ENCODE measurements at regions not wholly inside any gene's neighbourhood (a gene's known extent, or its start where the extent isn't known, plus 50 kb on each side); places are given as distances from the start of the nearest gene placed in this dataset.

DNA sequence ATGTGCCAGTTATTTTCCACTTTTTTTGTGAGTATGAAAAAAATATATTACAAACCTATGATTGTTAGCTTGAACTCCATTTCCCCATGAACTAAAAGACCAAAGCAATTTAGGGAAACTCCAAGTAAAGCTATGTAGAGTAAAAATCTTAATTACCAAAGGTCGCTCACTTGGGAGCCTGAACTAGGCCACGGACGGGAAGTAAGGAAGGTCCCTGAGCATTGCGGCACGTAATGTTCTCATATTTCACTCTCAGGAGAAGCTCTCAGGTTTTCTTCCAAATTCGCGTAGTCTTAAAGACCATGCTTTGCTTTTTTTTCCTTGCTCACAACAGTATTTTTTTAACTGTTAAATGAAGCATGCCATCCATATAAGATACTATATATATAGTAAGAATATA, 215.3 kb upstream of the RARB start:
- TF ChIP-seq, protein P1, sequence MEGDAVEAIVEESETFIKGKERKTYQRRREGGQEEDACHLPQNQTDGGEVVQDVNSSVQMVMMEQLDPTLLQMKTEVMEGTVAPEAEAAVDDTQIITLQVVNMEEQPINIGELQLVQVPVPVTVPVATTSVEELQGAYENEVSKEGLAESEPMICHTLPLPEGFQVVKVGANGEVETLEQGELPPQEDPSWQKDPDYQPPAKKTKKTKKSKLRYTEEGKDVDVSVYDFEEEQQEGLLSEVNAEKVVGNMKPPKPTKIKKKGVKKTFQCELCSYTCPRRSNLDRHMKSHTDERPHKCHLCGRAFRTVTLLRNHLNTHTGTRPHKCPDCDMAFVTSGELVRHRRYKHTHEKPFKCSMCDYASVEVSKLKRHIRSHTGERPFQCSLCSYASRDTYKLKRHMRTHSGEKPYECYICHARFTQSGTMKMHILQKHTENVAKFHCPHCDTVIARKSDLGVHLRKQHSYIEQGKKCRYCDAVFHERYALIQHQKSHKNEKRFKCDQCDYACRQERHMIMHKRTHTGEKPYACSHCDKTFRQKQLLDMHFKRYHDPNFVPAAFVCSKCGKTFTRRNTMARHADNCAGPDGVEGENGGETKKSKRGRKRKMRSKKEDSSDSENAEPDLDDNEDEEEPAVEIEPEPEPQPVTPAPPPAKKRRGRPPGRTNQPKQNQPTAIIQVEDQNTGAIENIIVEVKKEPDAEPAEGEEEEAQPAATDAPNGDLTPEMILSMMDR (IDR thresholded peaks at IDR 0.05): no peak
- no peak for TF ChIP-seq POLR2A (IDR thresholded peaks at IDR 0.05)
